Kidney (tissue), 13 donors: ENCODE measurements at regions not wholly inside any gene's neighbourhood (a gene's known extent, or its start where the extent isn't known, plus 50 kb on each side); places are given as distances from the start of the nearest gene placed in this dataset.

ENCODE experiments used
- DNase-seq, 5 donors: peaks; one replicate each; pipeline ENCODE4 v3.0.0-alpha.2; 2013 to 2020
- FAIRE-seq: peaks from 2 replicates; lab custom pipeline; 2012; peaks lifted over from hg19 to GRCh38; lab: Jason Lieb, UNC
- H3K27ac ChIP-seq, 2 donors: one replicate each; pipeline ENCODE4 v1.7.0; 2013; ENCODE audit warnings: low read depth in 2 of 2, low read length in 2 of 2, inconsistent platforms in 1 of 2
- H3K27me3 ChIP-seq: one replicate; pipeline ENCODE4 v1.7.1; 2013; ENCODE audit warnings: low read length, inconsistent platforms; ENCODE audit not compliant: control insufficient read depth, insufficient read depth
- H3K36me3 ChIP-seq, 3 donors: one replicate each; pipeline versions ENCODE4 v1.7.0 to v1.7.1; 2013; ENCODE audit warnings: low read length in 3 of 3, control low read depth in 1 of 3, inconsistent platforms in 1 of 3; ENCODE audit not compliant: insufficient read depth in 3 of 3, control insufficient read depth in 2 of 3
- H3K4me1 ChIP-seq, 3 donors: one replicate each; pipeline versions ENCODE4 v1.7.0 to v1.7.1; 2013; ENCODE audit warnings: low read length in 3 of 3, inconsistent platforms in 1 of 3, low read depth in 1 of 3; ENCODE audit not compliant: control insufficient read depth in 2 of 3, insufficient read depth in 2 of 3
- H3K4me3 ChIP-seq, 3 donors: one replicate each; pipeline versions ENCODE4 v1.7.0 to v1.8.1; 2013; ENCODE audit warnings: low read length in 3 of 3, control low read depth in 1 of 3, inconsistent platforms in 1 of 3
- H3K9ac ChIP-seq, 3 donors: one replicate each; pipeline versions ENCODE4 v1.7.0 to v1.7.1; 2013; ENCODE audit warnings: low read length in 3 of 3, control low read depth in 1 of 3, inconsistent platforms in 1 of 3
- H3K9me3 ChIP-seq, 3 donors: one replicate each; pipeline versions ENCODE4 v1.7.0 to v1.7.1; 2013; ENCODE audit warnings: low read length in 3 of 3, control low read depth in 1 of 3, inconsistent platforms in 1 of 3; ENCODE audit not compliant: control insufficient read depth in 2 of 3, insufficient read depth in 1 of 3
- intact Hi-C: fragments of 100-400 bp; cut with DNase I; formaldehyde crosslinking; loops from one replicate; pipeline ENCODE4 v1.11.1; 2022
- TF ChIP-seq, protein P1 (sequence below): IDR thresholded peaks from 3 replicates; pipeline ENCODE4 v1.5.1; 2012; ENCODE audit warnings: mild to moderate bottlenecking, moderate library complexity, borderline replicate concordance; ENCODE audit not compliant: insufficient read depth; ENCODE audit errors: extremely low read depth
- donor health status: control.
- donor health status: control.
- donor health status: control.
- donor health status: control.
- donor health status: control.
- donor health status: DM: yes; HTN: yes; CAD: no.
- donor health status: Normal renal cell carcinoma (clear cell type).

DNA sequence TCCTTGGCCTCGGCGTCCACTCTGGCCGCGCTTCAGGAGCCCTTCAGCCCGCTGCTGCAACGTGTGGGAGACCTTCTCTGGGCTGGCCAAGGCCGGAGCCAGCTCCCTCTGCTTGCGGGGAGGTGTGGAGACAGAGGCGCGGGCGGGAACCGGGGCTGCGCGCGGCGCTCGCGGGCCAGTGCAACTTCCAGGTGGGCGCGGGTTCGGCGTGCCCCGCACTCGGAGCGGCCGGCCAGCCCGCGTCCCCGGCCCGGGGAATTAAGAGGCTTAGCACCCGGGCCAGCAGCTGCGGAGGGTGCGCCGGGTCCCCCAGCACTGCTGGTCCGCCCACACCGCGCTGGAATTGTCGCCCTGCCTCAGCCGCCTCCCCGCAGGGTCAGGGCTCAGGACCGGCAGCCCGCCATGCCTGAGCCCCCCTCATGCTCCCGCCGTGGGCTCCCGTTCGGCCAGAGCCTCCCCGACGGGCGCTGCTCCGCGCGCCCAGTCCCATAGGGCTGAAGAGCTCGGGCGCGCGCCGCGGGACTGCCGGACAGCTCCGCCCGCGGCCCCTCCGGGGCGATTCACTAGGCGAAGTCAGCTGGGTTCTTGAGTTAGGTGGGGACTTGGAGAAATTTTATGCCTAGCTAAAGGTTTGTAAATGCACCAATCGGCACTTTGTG is 673.9 kb downstream of the SLC16A7 start:
- Histone ChIP-seq H3K27ac (no peak overlapping the region), H3K27me3 (no peaks in the 10 kb centered on the region), H3K9me3 (no peaks in the 10 kb centered on the region), H3K4me3 (no peak overlapping the region), H3K4me1 (no peaks in the 10 kb centered on the region), H3K9ac (no peak overlapping the region), H3K36me3 (no peaks in the 10 kb centered on the region)
- intact Hi-C loops: no loop called here
- no peak for FAIRE-seq
- TF ChIP-seq, protein P1, sequence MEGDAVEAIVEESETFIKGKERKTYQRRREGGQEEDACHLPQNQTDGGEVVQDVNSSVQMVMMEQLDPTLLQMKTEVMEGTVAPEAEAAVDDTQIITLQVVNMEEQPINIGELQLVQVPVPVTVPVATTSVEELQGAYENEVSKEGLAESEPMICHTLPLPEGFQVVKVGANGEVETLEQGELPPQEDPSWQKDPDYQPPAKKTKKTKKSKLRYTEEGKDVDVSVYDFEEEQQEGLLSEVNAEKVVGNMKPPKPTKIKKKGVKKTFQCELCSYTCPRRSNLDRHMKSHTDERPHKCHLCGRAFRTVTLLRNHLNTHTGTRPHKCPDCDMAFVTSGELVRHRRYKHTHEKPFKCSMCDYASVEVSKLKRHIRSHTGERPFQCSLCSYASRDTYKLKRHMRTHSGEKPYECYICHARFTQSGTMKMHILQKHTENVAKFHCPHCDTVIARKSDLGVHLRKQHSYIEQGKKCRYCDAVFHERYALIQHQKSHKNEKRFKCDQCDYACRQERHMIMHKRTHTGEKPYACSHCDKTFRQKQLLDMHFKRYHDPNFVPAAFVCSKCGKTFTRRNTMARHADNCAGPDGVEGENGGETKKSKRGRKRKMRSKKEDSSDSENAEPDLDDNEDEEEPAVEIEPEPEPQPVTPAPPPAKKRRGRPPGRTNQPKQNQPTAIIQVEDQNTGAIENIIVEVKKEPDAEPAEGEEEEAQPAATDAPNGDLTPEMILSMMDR: no peak
- DNase-seq: peak in 1 of 5 donors; percentile 70

DNA sequence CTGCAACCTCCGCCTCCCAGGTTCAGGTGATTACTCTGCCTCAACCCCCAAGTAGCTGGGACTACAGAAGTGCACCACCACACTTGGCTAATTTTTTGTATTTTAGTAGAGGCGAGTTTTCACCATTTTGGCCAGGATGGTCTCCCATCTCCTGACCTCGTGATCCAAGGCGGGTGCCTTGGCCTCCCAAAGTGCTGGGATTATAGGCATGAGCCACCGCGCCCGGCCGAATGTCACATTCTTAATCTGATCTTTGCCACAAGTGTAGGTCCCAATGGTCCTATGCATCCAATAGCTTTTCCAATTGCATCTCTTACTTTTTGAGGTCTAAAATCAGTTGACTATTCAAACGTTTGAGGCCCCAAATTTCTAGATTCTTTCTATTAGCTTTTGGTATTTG is 676.0 kb downstream of the SLC16A7 start:
- intact Hi-C loops: no loop called here
- no peak overlapping the region for H3K9ac ChIP-seq
- no peak for FAIRE-seq
- TF ChIP-seq, protein P1: no peak
- no peaks in the 10 kb centered on the region for H3K27me3 ChIP-seq
- peak in 1 of 5 donors; percentile 35 for DNase-seq
- H3K27ac ChIP-seq: no peak overlapping the region
- no peaks in the 10 kb centered on the region for H3K4me1 ChIP-seq
- H3K36me3 ChIP-seq: no peaks in the 10 kb centered on the region
- H3K4me3 ChIP-seq: no peak overlapping the region
- H3K9me3 ChIP-seq: no peaks in the 10 kb centered on the region

DNA sequence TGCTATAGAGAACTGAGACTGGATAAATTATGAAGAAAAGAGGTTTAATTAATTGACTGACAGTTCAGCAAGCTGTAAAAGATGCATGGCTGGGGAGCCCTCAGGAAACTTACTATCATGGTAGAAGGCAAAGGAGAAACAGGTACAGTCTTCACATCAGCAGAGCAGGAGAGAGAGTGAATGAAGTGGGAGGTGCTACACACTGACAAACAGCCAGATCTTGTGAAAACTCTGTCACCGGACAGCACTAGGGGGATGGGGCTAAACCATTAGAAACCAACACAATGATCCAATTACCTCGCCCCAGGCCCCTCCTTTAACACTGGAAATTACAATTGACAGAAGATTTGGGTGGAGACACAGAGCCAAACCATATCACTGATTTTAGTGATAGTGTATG is 682.4 kb downstream of the SLC16A7 start:
- TF ChIP-seq, protein P1: no peak
- no peaks in the 10 kb centered on the region for H3K4me1 ChIP-seq
- H3K36me3 ChIP-seq: no peaks in the 10 kb centered on the region
- FAIRE-seq (no peak), DNase-seq (no peak)
- no peaks in the 10 kb centered on the region for H3K27me3 ChIP-seq
- no peak overlapping the region for H3K4me3 ChIP-seq
- H3K9me3 ChIP-seq: no peaks in the 10 kb centered on the region
- no peak overlapping the region for H3K27ac ChIP-seq
- intact Hi-C loops: no loop called here
- H3K9ac ChIP-seq: no peak overlapping the region

DNA sequence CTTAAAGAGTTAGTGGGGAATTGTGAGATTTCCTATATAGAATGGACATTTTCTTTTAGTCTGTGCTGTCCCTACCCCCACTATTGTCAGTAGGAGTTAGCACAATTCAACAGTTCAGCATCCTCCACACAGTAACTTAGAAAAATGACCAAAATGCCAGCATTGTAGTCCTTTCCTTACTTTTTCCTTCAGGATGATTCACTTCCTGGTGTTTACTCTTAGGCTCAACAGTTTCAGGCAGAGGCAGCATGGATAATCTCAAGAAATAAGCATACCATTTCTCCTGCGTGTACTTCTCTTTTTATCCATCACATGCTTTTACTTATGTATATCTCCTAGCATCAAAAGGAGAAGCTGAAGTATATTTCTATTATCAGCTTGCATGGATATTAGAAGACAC is 683.4 kb downstream of the SLC16A7 start:
- no peak overlapping the region for H3K9ac ChIP-seq
- TF ChIP-seq, protein P1: no peak
- H3K27ac ChIP-seq: no peak overlapping the region
- no peaks in the 10 kb centered on the region for H3K9me3 ChIP-seq
- intact Hi-C loops: no loop called here
- DNase-seq (no peak), FAIRE-seq (no peak)
- H3K27me3 ChIP-seq: no peaks in the 10 kb centered on the region
- no peaks in the 10 kb centered on the region for H3K36me3 ChIP-seq
- no peaks in the 10 kb centered on the region for H3K4me1 ChIP-seq
- H3K4me3 ChIP-seq: no peak overlapping the region
